ENCODE measurements at regions not wholly inside any gene's neighbourhood (a gene's known extent, or its start where the extent isn't known, plus 50 kb on each side); places are given as distances from the start of the nearest gene placed in this dataset.
"Not testable (repeated sequence)": the region's sequence is repeated elsewhere in the genome, so short reads cannot be mapped to it uniquely, and the experiment has no call there.

GRCh38 chr4:72933029-72933428 lies 136.5 kb downstream of the COX18 start:
- Histone ChIP-seq H3K27ac (ENCODE audit: low read depth, low read length) (no peak overlapping the region), H3K4me1 (ENCODE audit: control insufficient read depth, insufficient read depth, low read length) (no peaks in the 10 kb centered on the region), H3K9ac (ENCODE audit: low read length) (no peak overlapping the region), H3K36me3 (ENCODE audit: control insufficient read depth, insufficient read depth, low read length) (no peaks in the 10 kb centered on the region), H3K4me3 (ENCODE audit: low read length) (no peak overlapping the region), H3K27me3 (ENCODE audit: control insufficient read depth, insufficient read depth, low read length) (no peaks in the 10 kb centered on the region)

- Histone ChIP-seq H3K27me3 (ENCODE audit: control insufficient read depth, insufficient read depth, low read length) (no peaks in the 10 kb centered on the region), H3K4me1 (ENCODE audit: control insufficient read depth, insufficient read depth, low read length) (no peaks in the 10 kb centered on the region), H3K36me3 (ENCODE audit: control insufficient read depth, insufficient read depth, low read length) (no peaks in the 10 kb centered on the region), H3K9ac (ENCODE audit: low read length) (no peak overlapping the region), H3K4me3 (ENCODE audit: low read length) (no peak overlapping the region), H3K27ac (ENCODE audit: low read depth, low read length) (no peak overlapping the region)
Observed at GRCh38 chr4:72931346-72931745, 138.2 kb downstream of the COX18 start.

- H3K4me1 ChIP-seq (ENCODE audit: control insufficient read depth, insufficient read depth, low read length); H3K27me3 ChIP-seq (ENCODE audit: control insufficient read depth, insufficient read depth, low read length); H3K4me3 ChIP-seq (ENCODE audit: low read length); H3K9ac ChIP-seq (ENCODE audit: low read length); H3K27ac ChIP-seq (ENCODE audit: low read depth, low read length); H3K36me3 ChIP-seq (ENCODE audit: control insufficient read depth, insufficient read depth, low read length): not testable (repeated sequence)
Observed at GRCh38 chr4:72929596-72930274, 139.8 kb downstream of the COX18 start.

DNA sequence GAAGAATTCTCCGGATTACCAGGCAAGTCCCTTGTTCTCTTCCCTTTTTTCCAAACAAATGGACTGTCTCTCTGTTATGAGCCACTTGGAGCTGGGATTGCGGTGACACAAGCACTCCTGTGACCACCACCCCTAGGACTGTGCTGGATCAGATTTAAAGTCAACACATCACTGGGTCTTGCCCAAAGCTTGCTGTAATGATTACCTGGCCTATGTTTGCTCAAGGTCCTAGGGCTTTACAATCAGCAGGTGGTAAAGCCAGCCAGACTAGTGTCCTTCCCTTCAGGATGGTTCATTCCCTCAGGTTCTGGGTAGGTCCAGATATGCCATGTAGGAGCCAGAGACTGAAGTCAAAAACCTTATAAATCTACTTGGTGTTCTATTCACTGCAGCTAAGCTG lies 144.7 kb downstream of the COX18 start:
- no peaks in the 10 kb centered on the region for H3K27me3 ChIP-seq (ENCODE audit: control insufficient read depth, insufficient read depth, low read length)
- H3K27ac ChIP-seq (ENCODE audit: low read depth, low read length) = no peak overlapping the region
- no peak overlapping the region for H3K9ac ChIP-seq (ENCODE audit: low read length)

GRCh38 chr4:72919937-72920336 lies 149.6 kb downstream of the COX18 start:
- H3K4me3 ChIP-seq (ENCODE audit: low read length) = no peak overlapping the region
- H3K4me1 ChIP-seq (ENCODE audit: control insufficient read depth, insufficient read depth, low read length) = no peaks in the 10 kb centered on the region
- no peak overlapping the region for H3K27ac ChIP-seq (ENCODE audit: low read depth, low read length)
- no peaks in the 10 kb centered on the region for H3K36me3 ChIP-seq (ENCODE audit: control insufficient read depth, insufficient read depth, low read length)
- H3K27me3 ChIP-seq (ENCODE audit: control insufficient read depth, insufficient read depth, low read length) = no peaks in the 10 kb centered on the region
- no peak overlapping the region for H3K9ac ChIP-seq (ENCODE audit: low read length)

More for the DNA sequence above, 144.7 kb downstream of the COX18 start:
- no peaks in the 10 kb centered on the region for H3K4me1 ChIP-seq (ENCODE audit: control insufficient read depth, insufficient read depth, low read length)
- no peak overlapping the region for H3K4me3 ChIP-seq (ENCODE audit: low read length)
- H3K36me3 ChIP-seq (ENCODE audit: control insufficient read depth, insufficient read depth, low read length) = no peaks in the 10 kb centered on the region

DNA sequence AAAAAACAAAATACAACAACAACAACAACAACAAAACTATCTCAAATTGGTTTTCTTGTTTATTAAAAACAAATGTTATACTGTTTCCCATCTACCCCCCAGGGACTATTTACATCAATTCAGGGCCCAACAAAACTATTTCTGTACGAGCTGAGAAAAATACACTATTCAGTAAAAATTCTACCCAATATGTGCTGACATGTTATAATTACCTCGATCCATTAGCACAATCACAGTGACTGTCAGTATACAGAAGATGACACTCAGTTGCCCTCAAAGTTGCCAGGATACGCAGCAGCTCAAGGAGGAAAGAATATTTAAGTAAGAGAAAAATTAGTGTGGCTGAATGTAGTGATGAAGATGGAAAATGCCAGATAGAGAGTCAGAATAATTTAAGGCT lies 150.1 kb downstream of the COX18 start:
- no peaks in the 10 kb centered on the region for H3K27me3 ChIP-seq (ENCODE audit: control insufficient read depth, insufficient read depth, low read length)
- no peaks in the 10 kb centered on the region for H3K36me3 ChIP-seq (ENCODE audit: control insufficient read depth, insufficient read depth, low read length)
- no peak overlapping the region for H3K9ac ChIP-seq (ENCODE audit: low read length)
- no peaks in the 10 kb centered on the region for H3K4me1 ChIP-seq (ENCODE audit: control insufficient read depth, insufficient read depth, low read length)
- no peak overlapping the region for H3K4me3 ChIP-seq (ENCODE audit: low read length)
- H3K27ac ChIP-seq (ENCODE audit: low read depth, low read length) = no peak overlapping the region

- Histone ChIP-seq H3K4me3 (ENCODE audit: low read length) (no peak overlapping the region), H3K4me1 (ENCODE audit: control insufficient read depth, insufficient read depth, low read length) (no peaks in the 10 kb centered on the region), H3K9ac (ENCODE audit: low read length) (no peak overlapping the region), H3K36me3 (ENCODE audit: control insufficient read depth, insufficient read depth, low read length) (no peaks in the 10 kb centered on the region), H3K27ac (ENCODE audit: low read depth, low read length) (no peak overlapping the region), H3K27me3 (ENCODE audit: control insufficient read depth, insufficient read depth, low read length) (no peaks in the 10 kb centered on the region)
Observed at GRCh38 chr4:72918362-72918761, 151.2 kb downstream of the COX18 start.

DNA sequence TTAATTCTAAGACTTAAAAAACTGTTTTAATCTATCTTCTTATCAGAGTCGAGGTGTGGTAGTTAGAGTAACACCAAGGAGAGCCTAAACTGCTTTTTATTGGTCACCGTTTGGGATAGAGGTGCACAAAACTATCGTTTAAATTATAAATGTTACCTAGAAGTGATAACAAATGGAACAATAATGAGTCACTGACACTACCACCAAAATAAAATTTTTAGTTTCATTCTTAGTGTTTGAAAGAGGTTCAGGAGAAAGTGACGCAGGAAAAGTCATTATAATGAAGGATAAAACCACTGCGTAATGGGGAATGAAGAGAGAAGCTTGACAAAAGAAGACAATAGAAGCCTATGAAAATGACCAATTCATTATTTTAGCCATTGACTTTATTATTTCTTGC lies 158.2 kb downstream of the COX18 start:
- Histone ChIP-seq H3K27ac (ENCODE audit: low read depth, low read length) (no peak overlapping the region), H3K4me3 (ENCODE audit: low read length) (no peak overlapping the region), H3K9ac (ENCODE audit: low read length) (no peak overlapping the region), H3K36me3 (ENCODE audit: control insufficient read depth, insufficient read depth, low read length) (no peaks in the 10 kb centered on the region), H3K4me1 (ENCODE audit: control insufficient read depth, insufficient read depth, low read length) (no peaks in the 10 kb centered on the region), H3K27me3 (ENCODE audit: control insufficient read depth, insufficient read depth, low read length) (no peaks in the 10 kb centered on the region)

DNA sequence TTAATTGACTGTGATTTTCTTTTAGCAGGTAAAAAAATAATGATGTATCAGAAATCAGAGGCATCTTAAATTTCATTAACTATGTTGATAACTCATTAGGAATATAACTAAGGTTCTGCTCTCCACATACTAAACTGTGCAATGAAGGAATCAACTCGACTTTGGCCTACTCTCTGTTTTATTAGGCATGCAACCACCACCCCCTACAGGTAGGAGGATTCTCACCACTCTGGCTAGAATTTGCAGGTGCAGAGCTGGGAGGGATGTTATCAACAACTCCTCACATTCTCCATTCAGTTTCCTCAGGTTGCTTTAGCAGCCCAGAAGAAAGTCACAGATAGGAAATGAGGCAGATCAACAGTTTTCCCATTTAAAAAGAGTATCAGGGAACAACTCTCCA lies 160.1 kb downstream of the COX18 start:
- Histone ChIP-seq H3K9ac (ENCODE audit: low read length) (no peak overlapping the region), H3K4me3 (ENCODE audit: low read length) (no peak overlapping the region), H3K4me1 (ENCODE audit: control insufficient read depth, insufficient read depth, low read length) (no peaks in the 10 kb centered on the region), H3K27ac (ENCODE audit: low read depth, low read length) (no peak overlapping the region), H3K27me3 (ENCODE audit: control insufficient read depth, insufficient read depth, low read length) (no peaks in the 10 kb centered on the region), H3K36me3 (ENCODE audit: control insufficient read depth, insufficient read depth, low read length) (no peaks in the 10 kb centered on the region)

- Histone ChIP-seq H3K4me3 (ENCODE audit: low read length) (no peak overlapping the region), H3K27me3 (ENCODE audit: control insufficient read depth, insufficient read depth, low read length) (no peaks in the 10 kb centered on the region), H3K4me1 (ENCODE audit: control insufficient read depth, insufficient read depth, low read length) (no peaks in the 10 kb centered on the region), H3K36me3 (ENCODE audit: control insufficient read depth, insufficient read depth, low read length) (no peaks in the 10 kb centered on the region), H3K27ac (ENCODE audit: low read depth, low read length) (no peak overlapping the region), H3K9ac (ENCODE audit: low read length) (no peak overlapping the region)
Observed at GRCh38 chr4:72902354-72902753, 167.2 kb downstream of the COX18 start.

- no peaks in the 10 kb centered on the region for H3K4me1 ChIP-seq (ENCODE audit: control insufficient read depth, insufficient read depth, low read length)
- H3K27ac ChIP-seq (ENCODE audit: low read depth, low read length) = no peak overlapping the region
- no peak overlapping the region for H3K9ac ChIP-seq (ENCODE audit: low read length)
- H3K4me3 ChIP-seq (ENCODE audit: low read length) = no peak overlapping the region
- H3K36me3 ChIP-seq (ENCODE audit: control insufficient read depth, insufficient read depth, low read length) = no peaks in the 10 kb centered on the region
- H3K27me3 ChIP-seq (ENCODE audit: control insufficient read depth, insufficient read depth, low read length) = no peaks in the 10 kb centered on the region
Observed at GRCh38 chr4:72901553-72901952, 168.0 kb downstream of the COX18 start.

GRCh38 chr4:72900952-72901351 lies 168.6 kb downstream of the COX18 start:
- Histone ChIP-seq H3K36me3 (ENCODE audit: control insufficient read depth, insufficient read depth, low read length) (no peaks in the 10 kb centered on the region), H3K4me1 (ENCODE audit: control insufficient read depth, insufficient read depth, low read length) (no peaks in the 10 kb centered on the region), H3K9ac (ENCODE audit: low read length) (no peak overlapping the region), H3K27ac (ENCODE audit: low read depth, low read length) (no peak overlapping the region), H3K27me3 (ENCODE audit: control insufficient read depth, insufficient read depth, low read length) (no peaks in the 10 kb centered on the region), H3K4me3 (ENCODE audit: low read length) (no peak overlapping the region)

DNA sequence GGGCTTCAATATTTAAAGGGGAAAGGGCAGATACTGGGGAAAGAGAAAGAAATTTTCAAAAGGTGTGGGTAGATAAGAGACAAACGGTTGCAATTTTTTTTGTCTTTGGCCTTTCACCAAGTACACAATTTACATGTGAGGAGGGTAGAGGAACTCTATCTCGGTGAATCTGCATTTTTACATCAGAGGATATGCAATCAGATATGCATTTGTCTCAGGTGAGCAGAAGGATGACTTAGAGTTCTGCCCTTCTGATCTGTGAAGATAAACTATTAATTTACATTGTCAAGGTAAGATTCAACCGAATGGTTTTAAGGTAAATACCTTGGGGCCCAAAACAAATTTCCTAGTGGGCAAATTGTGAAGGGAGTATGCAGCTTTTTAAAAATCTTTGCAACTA lies 169.9 kb downstream of the COX18 start:
- H3K4me3 ChIP-seq (ENCODE audit: low read length) = no peak overlapping the region
- H3K27ac ChIP-seq (ENCODE audit: low read depth, low read length) = no peak overlapping the region
- no peaks in the 10 kb centered on the region for H3K36me3 ChIP-seq (ENCODE audit: control insufficient read depth, insufficient read depth, low read length)
- no peaks in the 10 kb centered on the region for H3K27me3 ChIP-seq (ENCODE audit: control insufficient read depth, insufficient read depth, low read length)
- no peak overlapping the region for H3K9ac ChIP-seq (ENCODE audit: low read length)
- no peaks in the 10 kb centered on the region for H3K4me1 ChIP-seq (ENCODE audit: control insufficient read depth, insufficient read depth, low read length)

All from rectal smooth muscle tissue (tissue), 1 donor.